Amygdala (tissue), 56 donors: ENCODE measurements at regions not wholly inside any gene's neighbourhood (a gene's known extent, or its start where the extent isn't known, plus 50 kb on each side); places are given as distances from the start of the nearest gene placed in this dataset.

ENCODE experiments used
- DNase-seq, 56 donors: peaks; one replicate each; lab custom pipeline; 2025; lab: John Stamatoyannopoulos, UW

DNA sequence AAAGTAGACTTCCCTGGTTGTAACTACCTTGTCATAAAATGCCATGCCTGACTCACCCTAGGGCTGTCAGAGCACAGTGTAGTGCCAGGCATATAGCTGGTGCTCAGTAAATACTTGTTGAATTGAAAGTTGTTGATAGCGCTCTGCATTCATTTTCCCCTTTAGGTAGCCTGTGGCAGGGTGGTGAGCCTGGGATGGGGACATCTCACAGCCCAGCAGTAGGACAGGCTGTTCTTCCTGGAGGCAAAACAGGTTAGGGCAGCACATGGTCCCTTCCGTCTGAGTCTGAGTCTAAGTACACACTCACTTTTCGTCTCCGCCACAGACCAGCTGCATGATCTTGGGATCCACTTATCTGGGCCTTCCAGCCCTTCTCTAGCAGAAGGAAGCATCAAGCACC, 401.9 kb downstream of the ZSWIM6 start:
- DNase-seq = no peak

DNA sequence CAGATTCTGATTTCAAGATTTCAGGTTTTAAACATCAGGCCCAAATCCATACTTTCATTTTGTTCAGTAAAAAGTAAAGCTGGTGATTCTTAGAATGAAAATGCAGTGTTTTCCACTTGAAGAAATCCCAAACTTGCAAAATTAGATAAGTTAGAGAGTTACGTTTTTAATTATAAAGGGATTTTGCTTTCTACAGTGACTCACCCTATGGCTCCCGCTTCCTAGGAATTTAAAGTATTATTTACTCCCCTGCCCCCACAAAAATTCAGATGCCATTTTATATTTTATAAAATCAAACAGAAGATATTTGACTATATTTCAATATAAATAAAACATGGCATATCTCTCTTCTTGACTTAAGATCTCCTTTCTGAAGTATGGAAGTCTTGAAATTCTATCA, 402.9 kb downstream of the ZSWIM6 start:
- DNase-seq = no peak

DNA sequence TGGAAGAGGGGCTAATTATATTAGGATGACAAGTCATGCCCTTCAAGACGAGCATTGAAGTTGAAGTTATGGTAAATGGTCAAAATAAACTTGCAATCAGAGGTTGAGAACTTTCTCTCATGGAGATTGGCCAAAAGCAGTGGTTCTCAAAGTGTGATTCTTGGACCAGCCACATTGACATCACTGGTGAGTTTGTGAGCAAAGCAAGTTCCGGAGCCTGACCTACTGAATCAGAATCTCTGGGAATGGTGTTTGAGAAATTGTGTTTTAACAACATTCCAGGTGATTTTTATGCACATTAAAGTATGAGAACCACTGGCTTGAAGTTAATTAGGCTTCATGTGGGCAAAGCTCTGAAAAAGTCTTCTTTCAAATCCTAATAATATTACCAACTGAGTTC, 403.5 kb downstream of the ZSWIM6 start:
- no peak for DNase-seq

DNA sequence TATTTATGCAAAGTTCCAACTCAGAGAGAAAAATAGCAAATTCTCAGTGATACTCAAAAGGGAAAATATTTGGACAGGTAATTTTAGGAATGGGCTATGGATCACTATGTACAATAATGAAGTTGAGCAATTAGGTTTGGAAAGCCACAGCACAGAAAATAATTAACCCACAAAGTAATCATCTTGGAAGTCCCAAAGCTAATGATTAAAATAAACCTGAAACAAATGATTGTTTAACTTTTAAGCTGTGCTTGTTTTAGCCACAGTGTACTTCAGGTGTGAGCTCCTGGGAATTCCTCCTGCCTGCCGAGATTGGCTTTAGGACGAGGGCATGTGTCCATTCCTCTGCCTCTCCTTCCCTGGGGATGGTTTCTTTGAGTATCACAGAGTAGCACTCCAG, 403.9 kb downstream of the ZSWIM6 start:
- no peak for DNase-seq

DNA sequence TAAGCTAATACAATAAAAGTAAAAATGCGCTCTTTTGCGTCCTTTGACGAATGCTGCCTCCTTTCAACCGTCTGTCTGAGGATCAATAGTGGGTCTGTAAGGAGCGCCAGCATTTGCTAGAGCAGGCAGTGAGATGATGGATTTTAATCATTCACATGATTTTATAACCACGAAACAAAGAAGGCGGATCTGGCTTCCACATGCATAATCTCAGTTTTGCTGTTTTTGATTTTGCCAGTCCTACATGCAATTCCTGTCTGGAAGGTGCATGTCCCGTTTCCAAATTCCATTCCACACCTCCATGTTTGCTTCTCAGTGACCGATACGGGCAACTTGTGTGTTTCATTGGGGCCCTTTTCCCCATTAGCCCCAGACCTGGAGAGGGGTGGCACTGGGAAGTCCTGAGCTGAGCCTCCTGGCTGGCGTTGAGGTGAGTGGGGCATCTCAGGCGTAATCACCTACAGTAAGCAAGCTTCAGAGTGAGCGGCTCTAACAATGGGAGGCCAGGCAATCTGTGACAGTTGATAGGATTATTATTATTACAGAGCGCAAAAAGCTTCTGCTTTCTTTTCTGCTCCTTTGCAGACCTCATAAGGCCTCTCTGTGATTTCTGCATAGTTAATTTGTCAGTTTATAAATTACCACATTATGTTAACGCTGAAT, 405.4 kb downstream of the ZSWIM6 start:
- DNase-seq = no peak

DNA sequence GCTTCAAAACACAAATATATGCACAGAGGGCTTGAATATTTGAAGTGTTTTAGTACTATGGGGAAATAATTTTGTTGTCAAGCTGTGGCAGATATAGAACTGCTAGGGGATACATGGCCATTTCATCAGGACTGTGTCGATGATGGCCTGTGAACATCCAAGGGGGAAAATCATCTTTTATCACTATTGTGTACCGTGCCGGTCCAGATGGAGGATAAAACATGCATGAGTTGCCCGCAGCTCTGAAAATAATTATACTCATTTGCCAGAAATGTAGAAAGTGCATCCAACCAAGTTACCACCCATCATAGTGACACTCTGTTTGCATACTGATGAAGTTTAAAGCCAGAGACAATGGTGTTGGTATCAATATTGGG, 405.9 kb downstream of the ZSWIM6 start:
- no peak for DNase-seq

DNA sequence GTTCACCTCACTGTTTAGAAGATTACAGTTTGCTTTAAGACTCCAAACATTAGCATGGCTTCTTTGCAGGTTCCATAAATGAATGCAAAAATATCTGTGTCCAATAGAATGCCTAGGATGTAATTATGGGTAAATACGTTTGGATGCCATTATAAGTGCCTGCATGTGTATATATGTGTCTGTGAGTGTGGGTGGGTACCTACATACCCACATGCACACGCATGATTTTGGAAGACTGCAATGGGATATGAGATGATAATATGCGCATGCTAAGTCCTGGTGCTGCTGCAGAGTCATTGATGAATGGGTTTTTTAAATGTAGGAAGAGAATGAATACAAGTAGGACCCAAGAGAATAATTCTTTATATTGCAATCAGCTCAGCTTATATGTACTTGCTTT, 406.4 kb downstream of the ZSWIM6 start:
- DNase-seq = no peak

DNA sequence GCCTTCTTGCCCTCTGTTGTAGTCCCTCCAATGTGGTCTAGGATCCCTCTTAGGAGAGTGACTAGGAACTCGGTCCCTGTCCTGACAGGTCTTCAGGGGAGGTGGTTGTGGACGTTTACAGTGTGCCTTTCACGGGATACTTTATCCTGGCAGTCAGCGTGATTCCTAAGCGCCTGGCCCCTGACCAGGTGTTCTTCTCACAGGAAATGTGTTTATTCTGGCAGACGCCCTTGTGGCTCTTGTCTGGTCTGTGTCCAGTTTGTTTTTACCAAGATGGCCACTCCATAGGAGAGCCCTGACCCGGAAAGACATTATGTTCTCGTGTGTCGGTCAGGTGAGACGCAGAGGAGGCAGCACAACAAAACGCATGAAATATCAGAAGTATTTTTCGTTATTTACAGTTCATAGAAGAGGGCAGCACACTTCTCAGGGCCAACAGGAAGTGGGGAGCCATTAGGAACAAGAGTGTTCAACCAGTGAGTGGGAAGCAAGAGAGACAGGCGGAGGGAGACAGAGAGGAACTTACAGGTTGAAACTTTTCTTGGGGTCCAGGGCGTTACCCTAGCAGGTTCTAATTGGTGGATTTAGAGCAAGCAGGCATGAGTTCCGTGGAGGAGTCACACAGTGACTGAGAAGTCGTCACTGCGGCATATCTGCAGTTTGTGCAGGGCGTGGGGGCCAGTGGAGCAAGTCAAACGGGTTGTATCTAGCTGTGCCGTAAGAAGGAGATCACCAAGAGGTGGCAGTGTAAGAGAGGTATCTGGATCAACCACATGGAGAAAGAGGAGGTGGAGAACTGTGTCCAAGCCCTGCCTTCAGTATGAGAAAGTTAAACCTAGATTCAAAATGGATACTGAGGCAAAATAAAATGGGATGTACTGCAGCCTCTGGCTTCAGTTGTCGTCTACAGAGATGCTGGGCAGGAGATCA, 412.9 kb downstream of the ZSWIM6 start:
- DNase-seq = no peak

DNA sequence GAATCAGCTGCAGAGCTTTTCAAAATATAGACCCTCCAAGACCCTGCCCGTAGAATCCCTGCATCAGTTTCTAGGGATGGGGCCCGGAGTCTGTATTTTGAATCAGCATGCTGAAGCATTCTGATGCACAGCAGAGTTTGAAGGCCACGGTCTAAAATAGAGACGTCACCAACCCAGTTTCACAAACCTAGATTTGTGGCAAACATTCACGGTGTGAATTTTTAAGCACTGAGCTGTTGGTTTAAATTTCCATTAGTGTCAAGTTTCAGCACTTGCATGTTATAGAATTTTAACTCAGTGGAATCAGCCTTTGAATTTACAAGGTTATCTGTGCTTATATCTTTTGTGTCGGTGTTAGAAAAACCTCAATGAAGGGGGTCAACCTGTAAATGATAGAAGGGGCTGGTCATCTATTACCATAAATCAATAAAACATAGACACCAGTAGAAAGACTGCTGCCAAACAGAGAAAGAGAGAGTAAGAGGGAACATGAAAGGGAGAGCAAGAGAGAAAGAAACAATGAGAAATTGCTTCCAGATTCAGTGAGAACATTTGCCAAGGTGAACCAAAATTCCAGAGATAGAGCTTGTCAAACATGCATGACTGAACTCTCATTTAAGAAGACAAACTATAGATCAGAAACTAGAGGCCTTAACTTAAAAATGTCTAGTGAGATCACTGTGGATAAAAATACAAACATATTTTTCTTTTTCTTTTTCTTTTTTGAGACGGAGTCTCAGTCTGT, 414.9 kb downstream of the ZSWIM6 start:
- DNase-seq = no peak

DNA sequence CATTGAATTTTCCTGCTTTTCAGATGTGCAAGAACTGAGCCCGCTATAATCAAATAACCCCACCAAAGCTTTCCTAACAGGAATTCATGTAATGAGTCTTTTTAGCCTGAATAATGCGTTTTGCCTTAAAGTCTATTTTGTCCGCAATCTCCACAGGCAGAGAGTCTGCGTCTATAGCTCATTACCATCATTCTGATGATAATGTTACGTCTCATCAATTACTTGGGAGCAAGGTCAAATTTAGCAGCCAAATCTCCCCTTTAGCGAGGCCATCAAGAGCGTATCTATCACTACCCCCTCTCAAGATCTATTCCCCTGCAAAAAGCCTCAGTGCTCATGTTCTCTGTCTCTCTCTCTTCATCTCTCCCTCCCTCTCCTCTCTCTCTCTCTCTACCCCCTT, 416.1 kb downstream of the ZSWIM6 start:
- DNase-seq = no peak

DNA sequence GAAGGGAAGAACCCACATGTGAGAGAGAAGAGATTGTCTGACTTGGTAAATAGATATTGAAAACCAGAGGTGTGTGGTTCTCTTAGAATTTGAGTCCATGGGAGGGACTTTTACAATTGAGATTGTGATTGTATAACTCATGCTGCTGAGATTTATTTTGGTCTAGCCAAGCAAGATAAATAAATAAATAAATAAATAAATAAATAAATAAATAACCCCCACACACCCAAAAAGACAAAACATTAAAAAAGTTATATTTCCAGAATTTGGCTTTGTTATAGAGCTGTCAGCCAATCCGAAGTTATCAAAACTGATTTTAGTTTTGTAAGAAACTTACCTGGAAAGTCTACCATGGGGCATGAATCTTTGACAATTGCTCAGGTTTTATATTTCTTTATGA, 416.6 kb downstream of the ZSWIM6 start:
- DNase-seq = no peak

DNA sequence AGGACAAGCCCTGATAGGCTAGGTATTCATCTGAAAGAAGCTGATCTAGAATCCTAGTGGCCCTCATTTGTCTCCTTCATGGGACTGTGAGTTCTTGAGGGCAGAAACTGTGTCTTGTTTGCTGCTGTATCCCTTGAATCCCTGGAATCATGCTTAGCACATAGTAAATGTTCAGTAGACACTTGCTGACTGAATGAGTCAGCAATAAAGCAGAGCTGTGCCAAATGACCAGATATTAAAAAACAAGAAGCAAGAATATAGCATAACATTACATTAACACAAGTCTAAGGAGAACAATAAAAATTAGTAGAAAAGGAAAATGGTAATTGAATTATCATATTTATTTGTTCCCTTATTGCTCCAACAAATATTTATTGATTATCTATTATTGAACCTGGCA, 420.5 kb downstream of the ZSWIM6 start:
- no peak for DNase-seq

DNA sequence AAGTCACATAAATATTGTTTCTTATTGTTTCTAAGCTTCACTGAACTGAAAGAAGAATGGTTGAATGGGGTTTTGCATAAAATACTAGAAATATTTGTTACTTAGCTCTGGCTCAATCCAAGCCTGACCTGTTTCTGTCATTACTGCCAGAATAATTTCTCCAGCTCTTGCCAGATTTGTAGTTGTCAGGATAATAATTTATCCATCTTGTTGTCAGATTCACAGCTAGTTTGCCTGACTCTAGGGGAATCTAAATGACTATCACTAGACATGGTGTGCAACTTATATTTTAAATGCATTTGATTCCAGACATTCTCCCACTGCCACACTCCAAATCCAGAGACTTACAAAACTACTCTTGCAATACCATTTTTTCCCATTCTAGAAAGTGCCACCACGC, 422.7 kb downstream of the ZSWIM6 start:
- no peak for DNase-seq

DNA sequence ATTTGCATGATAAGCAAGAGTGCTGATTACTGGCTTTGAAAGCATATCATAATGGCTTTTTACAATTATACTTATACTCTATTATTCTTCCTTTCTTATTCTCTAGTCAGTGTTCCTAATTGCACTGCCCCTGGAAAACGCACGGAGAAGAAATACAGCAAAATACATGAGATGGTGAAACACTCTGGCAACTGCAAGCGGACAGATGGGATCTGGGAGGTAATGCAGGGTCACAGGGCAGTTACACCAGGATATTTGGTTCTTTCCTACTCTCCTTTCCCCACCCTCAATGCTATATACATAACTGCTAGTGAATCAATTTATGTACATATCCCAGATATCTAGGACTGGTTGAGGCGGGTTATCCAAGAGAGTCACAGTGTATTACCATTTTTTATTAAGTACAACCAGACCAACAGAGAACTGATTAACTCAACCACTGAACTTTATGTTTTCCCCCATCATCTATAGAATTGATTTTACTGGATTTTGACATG, 423.7 kb downstream of the ZSWIM6 start:
- DNase-seq = no peak

DNA sequence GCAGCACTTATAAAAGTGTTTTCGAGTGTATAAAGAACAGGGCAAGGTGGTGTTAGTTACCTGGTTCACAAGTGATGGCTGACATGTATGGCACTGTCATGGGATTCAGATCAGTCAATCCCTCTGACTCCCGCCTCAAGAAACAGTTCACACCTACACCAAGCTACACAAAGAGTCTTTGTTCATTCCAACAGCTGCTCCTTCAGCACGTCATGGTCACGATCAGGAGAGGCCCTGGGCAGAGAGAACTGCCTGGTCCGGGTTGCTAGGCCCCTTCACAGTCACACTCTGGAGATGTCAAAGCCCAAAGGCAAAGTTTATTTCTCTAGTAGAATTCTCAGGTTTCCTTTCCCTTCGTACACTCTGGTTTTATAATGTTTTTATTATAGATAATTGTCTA, 426.7 kb downstream of the ZSWIM6 start:
- DNase-seq = no peak

DNA sequence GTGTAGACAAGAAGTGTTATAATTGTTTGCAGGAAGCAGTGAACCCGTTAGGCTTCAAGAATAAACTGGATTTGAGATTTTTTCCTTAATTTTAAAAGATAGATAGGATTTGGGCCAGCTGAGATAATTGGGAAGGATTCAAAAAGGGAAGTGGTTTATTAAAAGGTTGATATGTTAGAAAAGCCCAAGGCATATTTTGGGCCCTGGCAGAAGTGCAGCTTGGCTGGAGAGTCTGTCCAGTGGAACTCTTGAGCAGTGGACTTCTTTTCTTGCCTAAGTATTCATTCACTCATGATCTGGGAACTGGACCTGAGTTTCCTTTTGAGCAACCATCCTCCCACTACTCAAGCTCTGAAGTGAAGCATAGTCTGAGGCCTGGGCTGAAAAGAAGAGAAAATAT, 433.4 kb downstream of the ZSWIM6 start:
- no peak for DNase-seq

DNA sequence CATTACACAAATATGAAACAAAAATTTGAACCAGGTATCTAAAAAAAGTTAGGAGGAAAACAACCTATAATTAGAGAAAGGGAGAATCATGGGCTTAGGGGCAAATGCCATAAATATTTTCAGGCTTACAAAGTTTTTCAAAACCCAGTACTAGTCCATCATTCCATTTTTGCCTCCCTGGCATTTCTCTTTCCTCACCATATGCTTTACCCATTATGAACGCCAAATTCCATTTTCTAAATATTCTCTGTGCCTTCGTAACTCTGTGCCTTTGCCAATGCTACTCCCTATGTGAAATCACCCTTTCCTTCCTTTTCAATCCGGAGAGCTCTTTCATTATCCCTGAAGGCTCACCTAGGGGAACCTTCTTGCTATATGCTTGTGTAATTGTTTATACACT, 434.1 kb downstream of the ZSWIM6 start:
- DNase-seq = no peak

DNA sequence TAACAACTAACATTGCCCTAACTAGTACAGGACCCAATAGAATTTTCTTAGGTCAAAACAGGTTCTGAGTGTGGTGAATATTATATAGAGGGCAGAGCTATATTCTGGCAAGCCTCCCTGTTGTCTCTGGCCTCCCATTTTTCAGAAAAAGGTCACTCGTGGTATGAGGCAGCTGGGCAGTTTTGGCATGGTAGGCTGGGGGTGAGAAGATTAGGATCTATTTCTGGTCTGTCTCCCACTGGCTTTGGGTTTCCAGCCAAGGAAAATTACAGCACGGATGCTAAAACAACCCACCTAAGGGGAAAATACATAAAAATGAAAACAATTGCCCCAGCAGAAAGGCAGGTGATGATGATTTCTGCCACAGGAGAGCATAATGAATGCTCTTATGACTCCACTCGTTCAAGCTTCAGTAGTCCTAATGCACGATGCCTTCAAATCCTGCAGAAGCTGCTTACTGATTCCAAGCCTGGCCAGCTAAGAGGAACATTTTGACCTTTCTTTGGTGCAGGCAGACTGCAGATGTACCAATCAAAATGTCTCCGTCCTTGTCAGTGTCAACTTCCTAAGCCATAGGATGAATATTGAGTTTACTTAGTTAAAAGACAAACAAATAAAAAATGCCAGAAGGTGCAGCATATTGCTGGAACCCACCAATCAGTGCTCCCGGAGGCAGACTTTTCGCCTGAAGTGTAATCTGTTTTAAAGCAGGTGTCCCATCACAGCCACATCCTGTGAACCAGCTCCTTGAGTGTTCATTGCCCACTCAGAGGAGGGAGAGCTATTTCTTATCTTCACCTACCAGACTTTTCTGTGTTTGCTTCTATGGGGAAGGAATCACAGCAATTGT, 435.4 kb downstream of the ZSWIM6 start:
- DNase-seq = no peak

DNA sequence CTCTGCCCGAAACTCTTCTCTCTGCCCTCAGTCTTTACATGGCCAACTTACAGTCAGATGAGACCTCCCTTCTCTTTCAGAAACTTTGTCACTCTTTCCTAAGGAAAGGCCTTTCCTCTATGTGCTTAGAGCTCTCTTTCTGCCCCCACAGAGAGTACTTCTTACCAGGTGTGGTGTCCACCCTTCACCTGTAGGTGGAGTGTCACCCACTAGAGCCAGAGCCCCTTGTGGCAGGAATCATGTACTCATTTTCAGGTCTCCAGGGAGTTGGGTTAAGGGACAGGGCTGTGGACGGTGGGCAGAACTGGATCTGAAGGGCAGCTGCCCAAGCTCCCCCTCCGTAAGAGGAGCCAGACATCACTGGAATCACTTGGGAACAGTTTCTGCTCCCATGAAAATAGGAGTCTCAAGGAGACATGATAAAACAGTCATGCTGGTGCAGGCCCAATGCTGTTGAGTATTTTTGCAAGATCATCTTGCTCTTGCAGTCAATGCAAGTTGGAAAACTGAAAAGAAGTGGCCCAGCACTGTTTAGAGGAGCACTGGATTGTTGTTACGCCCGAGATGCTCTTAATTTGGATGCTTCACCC, 436.7 kb downstream of the ZSWIM6 start:
- DNase-seq = no peak

DNA sequence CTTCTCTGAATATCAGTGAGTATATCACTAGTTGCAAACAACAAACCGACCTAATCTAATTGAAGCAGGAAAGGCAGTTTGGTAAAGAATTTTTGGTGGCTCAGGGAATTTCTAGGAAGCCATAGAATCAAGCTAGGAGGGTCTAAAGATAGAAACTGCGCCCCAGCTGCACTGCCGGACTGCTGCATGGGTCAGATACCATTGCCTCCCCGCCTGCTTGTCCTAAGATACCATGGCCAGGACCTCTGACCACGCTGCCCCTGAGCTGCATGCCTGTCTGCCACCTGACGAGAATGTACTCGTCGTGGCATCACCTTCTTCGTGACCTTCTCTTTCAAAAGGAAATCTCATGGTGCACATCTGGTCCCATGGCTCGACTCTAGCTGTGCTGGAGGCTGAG, 439.0 kb downstream of the ZSWIM6 start:
- DNase-seq = no peak
